WTC11 (cell line): ENCODE measurements at regions not wholly inside any gene's neighbourhood (a gene's known extent, or its start where the extent isn't known, plus 50 kb on each side); places are given as distances from the start of the nearest gene placed in this dataset.

Source experiments
- ATAC-seq: fragments of 200-7000 bp; cut with Tn5 transposase; 2 replicates; pipeline ENCODE4 v1.10.0; 2021; ENCODE audit warnings: mild to moderate bottlenecking, moderate library complexity
- CTCF ChIA-PET: fragments of 300-600 bp; sonication (Branson Sonifier 250); formaldehyde crosslinking; loops from one replicate; lab custom pipeline; 2021; ENCODE audit warnings: antibody characterized with exemption; lab: Charles Lee
- POLR2A ChIA-PET: fragments of 350-600 bp; sonication (Branson Sonifier 250); formaldehyde crosslinking; loops from one replicate; lab custom pipeline; 2021; ENCODE audit warnings: antibody characterized with exemption; lab: Charles Lee
- DNase-seq: peaks from one replicate; pipeline ENCODE4 v3.0.0; 2021; ENCODE audit warnings: low spot score
- H3K27ac Mint-ChIP-seq: 2 replicates; pipeline ENCODE4 v1.8.0; 2021; ENCODE audit warnings: mixed read lengths
- H3K27me3 Mint-ChIP-seq: 2 replicates; pipeline ENCODE4 v1.8.0; 2021; ENCODE audit warnings: low read depth, mild to moderate bottlenecking, moderate library complexity, mixed read lengths
- H3K36me3 Mint-ChIP-seq: 2 replicates; pipeline ENCODE4 v1.8.0; 2021; ENCODE audit warnings: mixed read lengths
- H3K4me1 Mint-ChIP-seq: 2 replicates; pipeline ENCODE4 v1.8.0; 2022; ENCODE audit warnings: mixed read lengths
- H3K4me3 Mint-ChIP-seq: 2 replicates; pipeline ENCODE4 v1.8.0; 2021; ENCODE audit warnings: mild to moderate bottlenecking, moderate library complexity, mixed read lengths
- H3K9me3 Mint-ChIP-seq: 2 replicates; pipeline ENCODE4 v1.8.0; 2021; ENCODE audit warnings: mixed read lengths
- ATF1 ChIP-seq: sonication (generic); formaldehyde crosslinking; IDR thresholded peaks from 2 replicates; pipeline ENCODE4 v1.8.1; 2023; ENCODE audit warnings: mild to moderate bottlenecking, moderate library complexity, missing genetic modification reagents
- FOXP1 ChIP-seq: sonication (generic); formaldehyde crosslinking; IDR thresholded peaks from 2 replicates; pipeline ENCODE4 v1.8.0; 2022; ENCODE audit warnings: missing genetic modification reagents, mild to moderate bottlenecking, moderate library complexity, borderline replicate concordance
- HMGA2 ChIP-seq: fragments of 250-450 bp; sonication (Bioruptor Pico); IDR thresholded peaks from 2 replicates; pipeline ENCODE4 v1.4.0; 2021; ENCODE audit warnings: mild to moderate bottlenecking, moderate library complexity
- NR2C2 ChIP-seq: sonication (generic); formaldehyde crosslinking; IDR thresholded peaks from 2 replicates; pipeline ENCODE4 v1.8.0; 2022; ENCODE audit warnings: mild to moderate bottlenecking, missing genetic modification reagents
- SMAD3 ChIP-seq: sonication (generic); formaldehyde crosslinking; IDR thresholded peaks from 2 replicates; pipeline ENCODE4 v1.8.0; 2022; ENCODE audit warnings: missing genetic modification reagents, mild to moderate bottlenecking, borderline replicate concordance
- TEAD1 ChIP-seq: sonication (generic); formaldehyde crosslinking; IDR thresholded peaks from 2 replicates; pipeline ENCODE4 v1.8.0; 2022; ENCODE audit warnings: mild to moderate bottlenecking, missing genetic modification reagents
- ZNF121 ChIP-seq: sonication (generic); formaldehyde crosslinking; IDR thresholded peaks from 2 replicates; pipeline ENCODE4 v1.8.0; 2023; ENCODE audit warnings: missing genetic modification reagents
- ZNF396 ChIP-seq: fragments of 250-450 bp; sonication (Bioruptor Pico); IDR thresholded peaks from 2 replicates; pipeline ENCODE4 v1.8.0; 2021; ENCODE audit warnings: mild to moderate bottlenecking, moderate library complexity, borderline replicate concordance
- TF ChIP-seq, protein P1 (sequence below): sonication (generic); formaldehyde crosslinking; IDR thresholded peaks from 2 replicates; pipeline ENCODE4 v1.8.0; 2023; ENCODE audit warnings: missing genetic modification reagents
- TF ChIP-seq, protein P2 (sequence below): fragments of 250-450 bp; sonication (Bioruptor Pico); IDR thresholded peaks from 2 replicates; pipeline ENCODE4 v1.9.0; 2021; ENCODE audit warnings: moderate library complexity, mild to moderate bottlenecking, inconsistent platforms, borderline replicate concordance
- TF ChIP-seq, protein P3 (sequence below): sonication (generic); formaldehyde crosslinking; IDR thresholded peaks from 2 replicates; pipeline ENCODE4 v1.8.1; 2022; ENCODE audit warnings: low read depth, missing genetic modification reagents, borderline replicate concordance
- TF ChIP-seq, protein P4 (sequence below): fragments of 250-450 bp; sonication (Bioruptor Pico); IDR thresholded peaks from 2 replicates; pipeline ENCODE4 v1.9.0; 2021; ENCODE audit warnings: mild to moderate bottlenecking
- TF ChIP-seq, protein P5 (sequence below): fragments of 250-450 bp; sonication (Bioruptor Pico); IDR thresholded peaks from 2 replicates; pipeline ENCODE4 v1.8.0; 2021; ENCODE audit warnings: mild to moderate bottlenecking
- TF ChIP-seq, protein P6 (sequence below): sonication (generic); formaldehyde crosslinking; IDR thresholded peaks from 2 replicates; pipeline ENCODE4 v1.8.1; 2023; ENCODE audit warnings: mild to moderate bottlenecking, missing genetic modification reagents
- TF ChIP-seq, protein P7 (sequence below): sonication (generic); formaldehyde crosslinking; conservative IDR thresholded peaks from 2 replicates; pipeline ENCODE4 v1.8.1; 2022; ENCODE audit warnings: mild to moderate bottlenecking, missing genetic modification reagents
- TF ChIP-seq, protein P8 (sequence below): sonication (generic); formaldehyde crosslinking; IDR thresholded peaks from 2 replicates; pipeline ENCODE4 v1.8.0; 2022; ENCODE audit warnings: mild to moderate bottlenecking, missing genetic modification reagents

DNA sequence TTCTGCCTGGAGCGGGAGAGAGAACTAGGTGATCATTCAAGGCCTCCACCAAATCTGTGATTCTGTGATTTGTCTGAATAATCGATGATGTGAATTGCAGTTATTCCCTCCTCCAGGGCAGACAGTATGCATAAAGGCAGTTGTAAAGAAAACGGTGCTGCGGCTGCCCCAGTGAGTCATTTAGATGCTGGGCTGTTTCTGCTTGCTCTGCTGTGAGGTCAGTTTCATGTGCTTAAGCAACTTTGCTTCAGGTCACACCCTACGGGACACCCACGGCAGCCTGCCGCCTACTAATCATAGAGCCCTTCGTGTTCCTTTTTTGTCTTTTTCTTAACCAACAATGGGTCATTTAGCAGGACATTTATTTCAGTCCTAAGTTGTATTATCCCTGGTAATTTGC lies 158.1 kb upstream of the PITRM1 start:
- Mint-ChIP-seq H3K4me3 (no peak overlapping the region), H3K4me1 (peaks cover 30% of the 10 kb centered on the region), H3K36me3 (no peaks in the 10 kb centered on the region), H3K27ac (no peak overlapping the region), H3K9me3 (no peaks in the 10 kb centered on the region), H3K27me3 (no peaks in the 10 kb centered on the region; the same call in 1 of the 2 replicates)
- DNase-seq (no peak), ATAC-seq (no peak)
- TF ChIP-seq HMGA2 (CRISPR knock-in tag): no peak
- no peak for TF ChIP-seq FOXP1 (CRISPR knock-in tag)
- TF ChIP-seq, protein P1, sequence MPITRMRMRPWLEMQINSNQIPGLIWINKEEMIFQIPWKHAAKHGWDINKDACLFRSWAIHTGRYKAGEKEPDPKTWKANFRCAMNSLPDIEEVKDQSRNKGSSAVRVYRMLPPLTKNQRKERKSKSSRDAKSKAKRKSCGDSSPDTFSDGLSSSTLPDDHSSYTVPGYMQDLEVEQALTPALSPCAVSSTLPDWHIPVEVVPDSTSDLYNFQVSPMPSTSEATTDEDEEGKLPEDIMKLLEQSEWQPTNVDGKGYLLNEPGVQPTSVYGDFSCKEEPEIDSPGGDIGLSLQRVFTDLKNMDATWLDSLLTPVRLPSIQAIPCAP (CRISPR knock-in tag): no peak
- TF ChIP-seq, protein P2, sequence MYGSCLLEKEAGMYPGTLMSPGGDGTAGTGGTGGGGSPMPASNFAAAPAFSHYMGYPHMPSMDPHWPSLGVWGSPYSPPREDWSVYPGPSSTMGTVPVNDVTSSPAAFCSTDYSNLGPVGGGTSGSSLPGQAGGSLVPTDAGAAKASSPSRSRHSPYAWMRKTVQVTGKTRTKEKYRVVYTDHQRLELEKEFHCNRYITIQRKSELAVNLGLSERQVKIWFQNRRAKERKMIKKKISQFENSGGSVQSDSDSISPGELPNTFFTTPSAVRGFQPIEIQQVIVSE (CRISPR knock-in tag): no peak
- TF ChIP-seq, protein P3, sequence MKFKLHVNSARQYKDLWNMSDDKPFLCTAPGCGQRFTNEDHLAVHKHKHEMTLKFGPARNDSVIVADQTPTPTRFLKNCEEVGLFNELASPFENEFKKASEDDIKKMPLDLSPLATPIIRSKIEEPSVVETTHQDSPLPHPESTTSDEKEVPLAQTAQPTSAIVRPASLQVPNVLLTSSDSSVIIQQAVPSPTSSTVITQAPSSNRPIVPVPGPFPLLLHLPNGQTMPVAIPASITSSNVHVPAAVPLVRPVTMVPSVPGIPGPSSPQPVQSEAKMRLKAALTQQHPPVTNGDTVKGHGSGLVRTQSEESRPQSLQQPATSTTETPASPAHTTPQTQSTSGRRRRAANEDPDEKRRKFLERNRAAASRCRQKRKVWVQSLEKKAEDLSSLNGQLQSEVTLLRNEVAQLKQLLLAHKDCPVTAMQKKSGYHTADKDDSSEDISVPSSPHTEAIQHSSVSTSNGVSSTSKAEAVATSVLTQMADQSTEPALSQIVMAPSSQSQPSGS (CRISPR knock-in tag): no peak
- no peak for TF ChIP-seq ZNF396 (CRISPR knock-in tag)
- TF ChIP-seq, protein P4, sequence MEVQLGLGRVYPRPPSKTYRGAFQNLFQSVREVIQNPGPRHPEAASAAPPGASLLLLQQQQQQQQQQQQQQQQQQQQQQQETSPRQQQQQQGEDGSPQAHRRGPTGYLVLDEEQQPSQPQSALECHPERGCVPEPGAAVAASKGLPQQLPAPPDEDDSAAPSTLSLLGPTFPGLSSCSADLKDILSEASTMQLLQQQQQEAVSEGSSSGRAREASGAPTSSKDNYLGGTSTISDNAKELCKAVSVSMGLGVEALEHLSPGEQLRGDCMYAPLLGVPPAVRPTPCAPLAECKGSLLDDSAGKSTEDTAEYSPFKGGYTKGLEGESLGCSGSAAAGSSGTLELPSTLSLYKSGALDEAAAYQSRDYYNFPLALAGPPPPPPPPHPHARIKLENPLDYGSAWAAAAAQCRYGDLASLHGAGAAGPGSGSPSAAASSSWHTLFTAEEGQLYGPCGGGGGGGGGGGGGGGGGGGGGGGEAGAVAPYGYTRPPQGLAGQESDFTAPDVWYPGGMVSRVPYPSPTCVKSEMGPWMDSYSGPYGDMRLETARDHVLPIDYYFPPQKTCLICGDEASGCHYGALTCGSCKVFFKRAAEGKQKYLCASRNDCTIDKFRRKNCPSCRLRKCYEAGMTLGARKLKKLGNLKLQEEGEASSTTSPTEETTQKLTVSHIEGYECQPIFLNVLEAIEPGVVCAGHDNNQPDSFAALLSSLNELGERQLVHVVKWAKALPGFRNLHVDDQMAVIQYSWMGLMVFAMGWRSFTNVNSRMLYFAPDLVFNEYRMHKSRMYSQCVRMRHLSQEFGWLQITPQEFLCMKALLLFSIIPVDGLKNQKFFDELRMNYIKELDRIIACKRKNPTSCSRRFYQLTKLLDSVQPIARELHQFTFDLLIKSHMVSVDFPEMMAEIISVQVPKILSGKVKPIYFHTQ: no peak
- TF ChIP-seq ATF1 (CRISPR knock-in tag): no peak
- TF ChIP-seq, protein P5, sequence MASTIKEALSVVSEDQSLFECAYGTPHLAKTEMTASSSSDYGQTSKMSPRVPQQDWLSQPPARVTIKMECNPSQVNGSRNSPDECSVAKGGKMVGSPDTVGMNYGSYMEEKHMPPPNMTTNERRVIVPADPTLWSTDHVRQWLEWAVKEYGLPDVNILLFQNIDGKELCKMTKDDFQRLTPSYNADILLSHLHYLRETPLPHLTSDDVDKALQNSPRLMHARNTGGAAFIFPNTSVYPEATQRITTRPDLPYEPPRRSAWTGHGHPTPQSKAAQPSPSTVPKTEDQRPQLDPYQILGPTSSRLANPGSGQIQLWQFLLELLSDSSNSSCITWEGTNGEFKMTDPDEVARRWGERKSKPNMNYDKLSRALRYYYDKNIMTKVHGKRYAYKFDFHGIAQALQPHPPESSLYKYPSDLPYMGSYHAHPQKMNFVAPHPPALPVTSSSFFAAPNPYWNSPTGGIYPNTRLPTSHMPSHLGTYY: no peak
- POLR2A ChIA-PET: no interaction called here
- CTCF ChIA-PET: no interaction called here

DNA sequence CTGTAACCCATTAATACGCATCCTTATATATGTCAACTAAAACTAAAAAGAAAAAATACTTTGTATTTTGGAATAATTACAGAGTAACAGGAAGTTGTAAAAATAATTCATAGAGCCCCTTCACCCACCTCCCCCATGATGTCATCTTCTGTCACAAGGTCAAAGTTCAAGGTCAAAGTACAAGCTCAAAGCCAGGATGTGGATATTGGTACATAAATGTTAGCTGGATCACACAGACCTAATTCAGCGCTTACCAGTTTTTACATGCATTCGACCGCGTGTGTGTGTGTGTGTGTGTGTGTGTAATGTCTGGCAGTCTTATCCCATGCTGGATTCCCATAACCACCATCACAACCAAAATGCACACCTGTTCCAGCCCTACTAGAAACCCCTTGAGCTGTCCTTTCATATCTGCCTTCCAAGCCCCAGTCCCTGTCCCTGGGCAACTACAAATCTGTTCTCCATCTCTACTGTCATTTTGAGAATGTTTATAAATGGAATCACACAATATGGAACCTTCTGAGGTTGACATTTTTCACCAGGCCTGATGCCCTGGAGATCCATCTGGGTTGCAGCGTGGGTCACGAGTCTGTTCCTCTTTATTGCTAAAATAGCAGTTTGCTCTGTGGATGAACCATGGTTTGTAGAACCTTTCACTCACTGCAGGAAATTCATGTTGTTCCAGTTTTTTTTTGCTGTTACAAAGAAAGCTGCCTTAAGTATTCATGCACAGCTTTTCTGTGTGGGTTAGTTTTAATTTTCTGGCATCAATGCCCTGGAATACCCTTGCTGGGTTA lies 153.6 kb upstream of the PITRM1 start:
- H3K4me1 Mint-ChIP-seq: peaks cover 7% of the 10 kb centered on the region
- DNase-seq (no peak), ATAC-seq (no peak)
- no peak overlapping the region for H3K27ac Mint-ChIP-seq
- H3K4me3 Mint-ChIP-seq: no peak overlapping the region
- no peaks in the 10 kb centered on the region; the same call in 1 of the 2 replicates for H3K27me3 Mint-ChIP-seq
- POLR2A ChIA-PET: no interaction called here
- H3K36me3 Mint-ChIP-seq: peaks cover 1% of the 10 kb centered on the region
- CTCF ChIA-PET: no interaction called here
- TF ChIP-seq, protein P3 (CRISPR knock-in tag): no peak
- TF ChIP-seq, protein P6, sequence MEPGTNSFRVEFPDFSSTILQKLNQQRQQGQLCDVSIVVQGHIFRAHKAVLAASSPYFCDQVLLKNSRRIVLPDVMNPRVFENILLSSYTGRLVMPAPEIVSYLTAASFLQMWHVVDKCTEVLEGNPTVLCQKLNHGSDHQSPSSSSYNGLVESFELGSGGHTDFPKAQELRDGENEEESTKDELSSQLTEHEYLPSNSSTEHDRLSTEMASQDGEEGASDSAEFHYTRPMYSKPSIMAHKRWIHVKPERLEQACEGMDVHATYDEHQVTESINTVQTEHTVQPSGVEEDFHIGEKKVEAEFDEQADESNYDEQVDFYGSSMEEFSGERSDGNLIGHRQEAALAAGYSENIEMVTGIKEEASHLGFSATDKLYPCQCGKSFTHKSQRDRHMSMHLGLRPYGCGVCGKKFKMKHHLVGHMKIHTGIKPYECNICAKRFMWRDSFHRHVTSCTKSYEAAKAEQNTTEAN: no peak
- TF ChIP-seq SMAD3 (no peak), NR2C2 (CRISPR knock-in tag) (no peak), ZNF396 (CRISPR knock-in tag) (no peak), ZNF121 (CRISPR knock-in tag) (no peak), TEAD1 (CRISPR knock-in tag) (no peak)
- TF ChIP-seq, protein P7, sequence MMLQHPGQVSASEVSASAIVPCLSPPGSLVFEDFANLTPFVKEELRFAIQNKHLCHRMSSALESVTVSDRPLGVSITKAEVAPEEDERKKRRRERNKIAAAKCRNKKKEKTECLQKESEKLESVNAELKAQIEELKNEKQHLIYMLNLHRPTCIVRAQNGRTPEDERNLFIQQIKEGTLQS (CRISPR knock-in tag): no peak
- TF ChIP-seq, protein P8, sequence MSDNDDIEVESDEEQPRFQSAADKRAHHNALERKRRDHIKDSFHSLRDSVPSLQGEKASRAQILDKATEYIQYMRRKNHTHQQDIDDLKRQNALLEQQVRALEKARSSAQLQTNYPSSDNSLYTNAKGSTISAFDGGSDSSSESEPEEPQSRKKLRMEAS (CRISPR knock-in tag): no peak
- peaks cover 7% of the 10 kb centered on the region for H3K9me3 Mint-ChIP-seq
